ENCODE measurements at regions not wholly inside any gene's neighbourhood (a gene's known extent, or its start where the extent isn't known, plus 50 kb on each side); places are given as distances from the start of the nearest gene placed in this dataset.

DNA sequence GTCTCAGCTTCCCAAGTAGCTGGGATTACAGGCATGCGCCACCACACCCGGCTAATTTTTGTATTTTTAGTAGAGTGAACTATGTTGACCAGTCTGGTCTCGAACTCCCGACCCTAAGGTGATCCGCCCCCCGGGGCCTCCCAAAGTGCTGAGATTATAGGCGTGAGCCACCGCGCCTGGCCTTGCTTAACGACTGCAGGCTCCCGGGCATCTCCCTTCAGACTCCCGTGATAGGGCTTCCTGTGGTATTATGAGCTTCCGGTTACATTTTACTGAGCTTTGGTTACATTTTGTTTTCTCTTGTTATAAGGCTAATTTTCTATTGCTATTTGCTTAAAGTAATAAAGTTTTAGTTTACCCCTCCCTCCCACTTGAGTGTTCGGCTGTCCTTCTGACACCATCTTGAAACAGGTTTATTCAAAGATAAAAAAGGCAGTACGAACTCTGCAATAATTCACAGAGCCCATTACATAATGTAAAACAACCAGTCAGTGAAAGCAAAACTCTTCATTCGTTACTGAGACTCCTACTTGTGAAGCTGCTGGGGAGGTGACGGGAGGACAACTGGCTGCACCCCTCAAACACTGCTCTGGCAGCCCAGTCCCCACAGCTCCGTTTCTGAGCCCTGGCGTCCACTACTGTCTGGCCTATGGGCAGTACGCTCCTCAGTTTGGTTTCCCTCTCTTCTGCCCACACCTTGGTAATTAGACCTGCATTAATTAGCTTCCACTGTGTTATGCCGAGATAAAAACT, 795.7 kb upstream of the SLIT2 start:
- H3K9me3 ChIP-seq, result no peaks in the 10 kb centered on the region
- no TSS peak for BruUV-seq (replicated peaks)
- ChIA-PET CTCF (no interaction called here), POLR2A (no interaction called here)
- no peaks in the 10 kb centered on the region for H3K27me3 Mint-ChIP-seq (ENCODE audit: insufficient read depth, unreplicated experiment)
- no peak overlapping the region for H3K27ac Mint-ChIP-seq (ENCODE audit: unreplicated experiment)
- no peaks in the 10 kb centered on the region for H3K36me3 Mint-ChIP-seq (ENCODE audit: insufficient read depth, unreplicated experiment)
- H3K9me3 Mint-ChIP-seq (ENCODE audit: unreplicated experiment), result no peaks in the 10 kb centered on the region
- no peaks in the 10 kb centered on the region for H3K36me3 ChIP-seq (ENCODE audit: control insufficient read depth, insufficient read depth, low read length)
- no peaks in the 10 kb centered on the region for H3K4me1 ChIP-seq
- intact Hi-C loops (cut with micrococcal nuclease; ENCODE audit: unreplicated experiment), result no loop called here
- TF ChIP-seq, protein P1, sequence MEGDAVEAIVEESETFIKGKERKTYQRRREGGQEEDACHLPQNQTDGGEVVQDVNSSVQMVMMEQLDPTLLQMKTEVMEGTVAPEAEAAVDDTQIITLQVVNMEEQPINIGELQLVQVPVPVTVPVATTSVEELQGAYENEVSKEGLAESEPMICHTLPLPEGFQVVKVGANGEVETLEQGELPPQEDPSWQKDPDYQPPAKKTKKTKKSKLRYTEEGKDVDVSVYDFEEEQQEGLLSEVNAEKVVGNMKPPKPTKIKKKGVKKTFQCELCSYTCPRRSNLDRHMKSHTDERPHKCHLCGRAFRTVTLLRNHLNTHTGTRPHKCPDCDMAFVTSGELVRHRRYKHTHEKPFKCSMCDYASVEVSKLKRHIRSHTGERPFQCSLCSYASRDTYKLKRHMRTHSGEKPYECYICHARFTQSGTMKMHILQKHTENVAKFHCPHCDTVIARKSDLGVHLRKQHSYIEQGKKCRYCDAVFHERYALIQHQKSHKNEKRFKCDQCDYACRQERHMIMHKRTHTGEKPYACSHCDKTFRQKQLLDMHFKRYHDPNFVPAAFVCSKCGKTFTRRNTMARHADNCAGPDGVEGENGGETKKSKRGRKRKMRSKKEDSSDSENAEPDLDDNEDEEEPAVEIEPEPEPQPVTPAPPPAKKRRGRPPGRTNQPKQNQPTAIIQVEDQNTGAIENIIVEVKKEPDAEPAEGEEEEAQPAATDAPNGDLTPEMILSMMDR (IDR thresholded peaks at IDR 0.05; ENCODE audit: insufficient read depth in 1 of 2, low read depth in 1 of 2, low read length in 1 of 2, severe bottlenecking in 1 of 2, unreplicated experiment in 1 of 2), result no peak
- no peak for DNase-seq
- no peaks in the 10 kb centered on the region for H3K27me3 ChIP-seq (replicated peaks; ENCODE audit: control insufficient read depth, insufficient read depth, low read length)
- no peak overlapping the region for H3K4me3 ChIP-seq (ENCODE audit: low read depth, low read length)
- no peak overlapping the region for H3K4me3 Mint-ChIP-seq (ENCODE audit: unreplicated experiment)
- H3K4me1 Mint-ChIP-seq (ENCODE audit: low read depth, unreplicated experiment), result no peaks in the 10 kb centered on the region

DNA sequence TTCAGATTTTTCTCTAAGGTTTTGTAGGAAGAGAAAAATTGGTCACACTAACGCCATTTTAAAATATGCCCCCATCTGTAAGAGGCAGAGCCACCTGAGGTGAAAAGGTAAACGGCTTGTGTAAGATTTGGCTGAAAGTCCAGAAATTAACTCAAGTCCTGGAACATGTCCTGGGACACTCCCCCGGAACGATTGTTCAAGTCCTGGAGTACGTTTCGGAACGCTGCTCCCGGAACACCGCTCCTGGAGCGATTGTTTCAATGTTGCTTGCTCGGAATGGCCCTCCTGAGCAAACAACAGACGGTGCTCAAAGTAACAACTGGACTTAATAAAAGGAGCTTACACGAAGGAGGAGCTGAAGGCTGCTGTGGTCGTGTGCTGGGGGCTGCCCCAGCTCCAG, 796.5 kb upstream of the SLIT2 start:
- no TSS peak for BruUV-seq (replicated peaks)

DNA sequence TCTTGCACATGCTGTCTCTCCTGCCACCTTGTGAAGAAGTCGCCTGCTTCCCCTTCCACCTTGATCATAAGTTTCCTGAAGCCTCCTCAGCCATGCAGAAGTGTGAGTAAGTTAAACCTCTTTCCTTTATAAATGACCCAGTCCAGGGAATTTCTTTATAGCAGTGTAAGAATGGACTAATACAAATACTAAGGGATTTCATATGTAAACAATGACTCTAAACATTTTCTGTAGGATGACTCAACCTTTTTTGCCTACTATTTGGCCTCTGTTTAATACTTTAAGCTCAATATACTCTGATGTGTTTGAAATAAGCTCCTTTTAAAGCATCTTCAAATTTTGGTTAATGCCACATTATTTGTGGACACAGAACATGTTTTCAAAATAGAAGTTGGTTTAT, 813.5 kb upstream of the SLIT2 start:
- BruUV-seq (replicated peaks), result no TSS peak
- H3K4me1 ChIP-seq, result no peaks in the 10 kb centered on the region
- H3K9me3 ChIP-seq, result no peaks in the 10 kb centered on the region
- intact Hi-C loops (cut with micrococcal nuclease; ENCODE audit: unreplicated experiment), result no loop called here
- Mint-ChIP-seq H3K36me3 (ENCODE audit: insufficient read depth, unreplicated experiment) (no peaks in the 10 kb centered on the region), H3K9me3 (ENCODE audit: unreplicated experiment) (peaks cover 16% of the 10 kb centered on the region), H3K27ac (ENCODE audit: unreplicated experiment) (no peak overlapping the region), H3K27me3 (ENCODE audit: insufficient read depth, unreplicated experiment) (no peaks in the 10 kb centered on the region), H3K4me3 (ENCODE audit: unreplicated experiment) (no peak overlapping the region), H3K4me1 (ENCODE audit: low read depth, unreplicated experiment) (no peaks in the 10 kb centered on the region)
- no peaks in the 10 kb centered on the region for H3K36me3 ChIP-seq (ENCODE audit: control insufficient read depth, insufficient read depth, low read length)
- ChIA-PET POLR2A (no interaction called here), CTCF (no interaction called here)
- no peaks in the 10 kb centered on the region for H3K27me3 ChIP-seq (replicated peaks; ENCODE audit: control insufficient read depth, insufficient read depth, low read length)
- TF ChIP-seq, protein P1 (IDR thresholded peaks at IDR 0.05; ENCODE audit: insufficient read depth in 1 of 2, low read depth in 1 of 2, low read length in 1 of 2, severe bottlenecking in 1 of 2, unreplicated experiment in 1 of 2), result no peak
- no peak for DNase-seq
- no peak overlapping the region for H3K4me3 ChIP-seq (ENCODE audit: low read depth, low read length)

More for the DNA sequence above, 796.5 kb upstream of the SLIT2 start:
- ChIA-PET CTCF (interaction anchor here (0.6 kb wide), 1 partner anchor 15 kb away, joined by 4 read pairs; no protein-coding TSS in a partner anchor), POLR2A (no interaction called here)
- H3K36me3 Mint-ChIP-seq (ENCODE audit: insufficient read depth, unreplicated experiment), result no peaks in the 10 kb centered on the region
- H3K4me1 Mint-ChIP-seq (ENCODE audit: low read depth, unreplicated experiment), result no peaks in the 10 kb centered on the region
- H3K36me3 ChIP-seq (ENCODE audit: control insufficient read depth, insufficient read depth, low read length), result no peaks in the 10 kb centered on the region
- H3K4me3 Mint-ChIP-seq (ENCODE audit: unreplicated experiment), result no peak overlapping the region
- no peak for DNase-seq
- no peaks in the 10 kb centered on the region for H3K27me3 Mint-ChIP-seq (ENCODE audit: insufficient read depth, unreplicated experiment)
- H3K27ac Mint-ChIP-seq (ENCODE audit: unreplicated experiment), result no peak overlapping the region
- intact Hi-C loops (cut with micrococcal nuclease; ENCODE audit: unreplicated experiment), result no loop called here
- no peaks in the 10 kb centered on the region for H3K9me3 ChIP-seq
- H3K4me1 ChIP-seq, result no peaks in the 10 kb centered on the region
- peaks cover under 1% of the 10 kb centered on the region for H3K9me3 Mint-ChIP-seq (ENCODE audit: unreplicated experiment)
- H3K27me3 ChIP-seq (replicated peaks; ENCODE audit: control insufficient read depth, insufficient read depth, low read length), result no peaks in the 10 kb centered on the region
- no peak overlapping the region for H3K4me3 ChIP-seq (ENCODE audit: low read depth, low read length)
- TF ChIP-seq, protein P1 (IDR thresholded peaks at IDR 0.05; ENCODE audit: insufficient read depth in 1 of 2, low read depth in 1 of 2, low read length in 1 of 2, severe bottlenecking in 1 of 2, unreplicated experiment in 1 of 2), result no peak

Data from Caco-2 (cell line).